ENCODE measurements at regions not wholly inside any gene's neighbourhood (a gene's known extent, or its start where the extent isn't known, plus 50 kb on each side); places are given as distances from the start of the nearest gene placed in this dataset.

GRCh38 chr17:73749337-73749823 is 105.1 kb upstream of the SDK2 start:
- Histone ChIP-seq H3K9me3 (ENCODE audit: control extremely low read depth in 1 of 3, control insufficient read depth in 2 of 3, insufficient read depth in 1 of 3, low read length in 2 of 3) (peaks cover 0 to 3% (median 0%) of the 10 kb centered on the region in 3 donors), H2AFZ (ENCODE audit: insufficient read depth, low read depth, low read length, poor library complexity, severe bottlenecking) (no peak overlapping the region), H3K9ac (ENCODE audit: low read length) (no peak overlapping the region), H3K27ac (ENCODE audit: low read length in 2 of 2) (no peak overlapping the region), H3K79me2 (ENCODE audit: control insufficient read depth, insufficient read depth, low read length) (no peaks in the 10 kb centered on the region), H3K27me3 (replicated peaks in 1 of 4; ENCODE audit: control extremely low read depth in 1 of 4, control insufficient read depth in 3 of 4, insufficient read depth in 4 of 4, low read length in 3 of 4) (no peaks in the 10 kb centered on the region), H3K4me3 (ENCODE audit: control extremely low read depth in 1 of 5, extremely low read depth in 1 of 5, insufficient read depth in 1 of 5, low read depth in 2 of 5, low read length in 4 of 5) (no peak overlapping the region), H3K4me1 (ENCODE audit: control insufficient read depth in 2 of 2, insufficient read depth in 2 of 2, low read length in 2 of 2) (no peaks in the 10 kb centered on the region), H3K4me2 (replicated peaks; ENCODE audit: low read depth, low read length, poor library complexity, severe bottlenecking) (no peak overlapping the region), H4K20me1 (ENCODE audit: control insufficient read depth, insufficient read depth, low read length, poor library complexity, severe bottlenecking) (no peaks in the 10 kb centered on the region), H3K36me3 (replicated peaks in 1 of 2; ENCODE audit: control extremely low read depth in 1 of 2, control insufficient read depth in 1 of 2, extremely low read depth in 1 of 2, insufficient read depth in 2 of 2, low read length in 1 of 2) (no peaks in the 10 kb centered on the region)
- H3K27me3 Mint-ChIP-seq, result peaks cover 16% of the 10 kb centered on the region
- no peaks in the 10 kb centered on the region for H3K4me1 Mint-ChIP-seq
- TF ChIP-seq CTCF (IDR thresholded peaks at IDR 0.05) (no peak), EZH2 (IDR thresholded peaks at IDR 0.05; ENCODE audit: borderline replicate concordance, insufficient read depth, low read depth, low read length, poor library complexity, severe bottlenecking) (no peak)
- intact Hi-C loops (cut with micrococcal nuclease), result no loop called here
- 67% methylated on average over 5 of the region's 6 CpGs for WGBS (ENCODE audit: insufficient coverage)
- no peaks in the 10 kb centered on the region for H3K9me3 Mint-ChIP-seq (ENCODE audit: insufficient read depth)
- CTCF ChIA-PET, result no interaction called here
- ATAC-seq (ENCODE audit: low read depth), result no peak
- no peak overlapping the region for H3K4me3 Mint-ChIP-seq
- DNase-seq, result no peak
- no peak overlapping the region for H3K27ac Mint-ChIP-seq
- POLR2A ChIA-PET, result no interaction called here

DNA sequence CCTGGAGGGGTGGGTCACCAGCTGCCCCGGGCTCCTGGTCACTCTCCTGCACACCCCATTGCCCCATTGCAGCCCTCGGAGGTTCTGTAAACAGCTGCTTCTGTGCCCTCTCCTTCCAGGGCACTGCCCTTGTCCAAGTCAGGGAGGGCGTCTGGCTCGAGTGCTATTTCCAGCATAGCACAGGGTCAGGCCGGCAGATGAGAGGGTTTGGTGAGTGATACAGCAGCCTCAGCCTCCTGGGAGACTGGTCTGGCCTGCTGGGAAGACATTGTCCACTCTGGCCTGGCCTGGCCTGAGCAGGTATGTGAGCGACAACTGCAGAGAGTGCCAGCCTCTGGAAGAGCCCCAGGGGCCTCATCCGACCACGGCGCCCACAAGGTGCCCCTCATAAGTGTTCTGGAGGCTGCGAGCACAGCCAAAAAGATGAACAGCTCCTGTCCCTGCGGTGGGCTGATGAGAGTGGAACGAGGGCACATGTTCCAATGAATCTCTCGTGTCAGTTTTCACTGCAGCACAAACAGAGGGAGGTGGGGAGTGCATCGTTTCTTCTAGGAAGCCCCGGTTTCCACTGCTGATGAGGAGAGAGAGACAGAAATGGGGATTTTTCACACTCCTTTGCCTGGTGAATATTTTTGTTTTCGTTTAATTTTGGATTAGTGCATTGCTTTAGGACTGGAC is 105.8 kb upstream of the SDK2 start:
- Histone ChIP-seq H3K27ac (ENCODE audit: low read length in 2 of 2) (no peak overlapping the region), H3K4me1 (ENCODE audit: control insufficient read depth in 2 of 2, insufficient read depth in 2 of 2, low read length in 2 of 2) (no peaks in the 10 kb centered on the region), H3K4me2 (replicated peaks; ENCODE audit: low read depth, low read length, poor library complexity, severe bottlenecking) (no peak overlapping the region), H3K9me3 (ENCODE audit: control extremely low read depth in 1 of 3, control insufficient read depth in 2 of 3, insufficient read depth in 1 of 3, low read length in 2 of 3) (peaks cover 0 to 3% (median 0%) of the 10 kb centered on the region in 3 donors), H4K20me1 (ENCODE audit: control insufficient read depth, insufficient read depth, low read length, poor library complexity, severe bottlenecking) (no peaks in the 10 kb centered on the region), H3K27me3 (replicated peaks in 1 of 4; ENCODE audit: control extremely low read depth in 1 of 4, control insufficient read depth in 3 of 4, insufficient read depth in 4 of 4, low read length in 3 of 4) (no peaks in the 10 kb centered on the region), H2AFZ (ENCODE audit: insufficient read depth, low read depth, low read length, poor library complexity, severe bottlenecking) (no peak overlapping the region), H3K36me3 (replicated peaks in 1 of 2; ENCODE audit: control extremely low read depth in 1 of 2, control insufficient read depth in 1 of 2, extremely low read depth in 1 of 2, insufficient read depth in 2 of 2, low read length in 1 of 2) (no peaks in the 10 kb centered on the region), H3K79me2 (ENCODE audit: control insufficient read depth, insufficient read depth, low read length) (no peaks in the 10 kb centered on the region), H3K4me3 (ENCODE audit: control extremely low read depth in 1 of 5, extremely low read depth in 1 of 5, insufficient read depth in 1 of 5, low read depth in 2 of 5, low read length in 4 of 5) (no peak overlapping the region), H3K9ac (ENCODE audit: low read length) (no peak overlapping the region)
- ChIA-PET CTCF (no interaction called here), POLR2A (no interaction called here)
- H3K27me3 Mint-ChIP-seq, result peaks cover 10% of the 10 kb centered on the region
- intact Hi-C loops (cut with micrococcal nuclease), result no loop called here
- ATAC-seq (ENCODE audit: low read depth), result no peak
- WGBS (ENCODE audit: insufficient coverage), result 84% methylated on average over 15 of the region's 16 CpGs
- H3K9me3 Mint-ChIP-seq (ENCODE audit: insufficient read depth), result no peaks in the 10 kb centered on the region
- H3K27ac Mint-ChIP-seq, result no peak overlapping the region
- no peaks in the 10 kb centered on the region for H3K4me1 Mint-ChIP-seq
- no peak for DNase-seq
- TF ChIP-seq EZH2 (IDR thresholded peaks at IDR 0.05; ENCODE audit: borderline replicate concordance, insufficient read depth, low read depth, low read length, poor library complexity, severe bottlenecking) (no peak), CTCF (IDR thresholded peaks at IDR 0.05) (no peak)
- H3K4me3 Mint-ChIP-seq, result no peak overlapping the region

Data from B cell (primary cell).